ENCODE measurements at regions not wholly inside any gene's neighbourhood (a gene's known extent, or its start where the extent isn't known, plus 50 kb on each side); places are given as distances from the start of the nearest gene placed in this dataset.
"Not testable (repeated sequence)": the region's sequence is repeated elsewhere in the genome, so short reads cannot be mapped to it uniquely, and the experiment has no call there.

- no peak for DNase-seq (ENCODE audit: low spot score)
These were observed 303.9 kb downstream of the CPS1 start for GRCh38 chr2:210860276-210860675.

GRCh38 chr2:210861038-210861665 lies 304.8 kb downstream of the CPS1 start:
- DNase-seq (ENCODE audit: low spot score) = no peak

DNA sequence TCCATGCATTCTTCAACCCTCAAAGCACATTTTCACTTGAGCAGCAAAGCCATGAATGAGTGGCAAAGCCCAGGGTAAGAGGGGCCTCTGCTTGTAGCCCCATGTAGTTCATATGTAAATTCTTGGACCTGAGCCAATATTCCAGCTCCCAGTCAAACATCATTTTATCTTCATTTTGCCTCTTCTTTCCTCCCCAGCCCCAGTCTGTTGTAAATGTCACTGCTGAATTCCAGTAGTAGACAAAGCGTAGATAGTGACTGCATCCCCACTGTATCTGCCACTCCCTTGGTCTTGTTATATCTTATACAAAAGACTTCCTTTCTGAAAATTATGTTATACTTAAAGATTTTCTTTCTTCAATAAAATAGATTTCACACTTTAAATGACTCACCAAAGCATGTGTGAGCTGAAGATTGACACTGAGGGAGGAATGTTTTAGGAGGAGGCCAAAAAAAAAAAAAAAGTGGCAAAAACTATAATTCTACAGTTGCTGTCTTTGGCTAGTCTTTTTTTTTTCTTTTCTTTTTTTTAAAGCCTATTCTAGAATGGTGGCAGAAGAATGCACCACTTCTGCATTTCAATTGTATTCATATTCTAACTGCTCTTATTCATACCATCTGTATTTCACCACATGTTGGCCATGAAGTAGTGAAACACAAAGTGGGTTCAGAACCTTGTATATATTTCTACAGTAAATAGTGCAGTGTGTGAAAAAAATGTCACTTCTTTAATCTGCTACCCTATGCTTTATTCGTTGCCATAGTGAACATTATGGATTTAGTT lies 306.1 kb downstream of the CPS1 start:
- DNase-seq (ENCODE audit: low spot score) = no peak

DNA sequence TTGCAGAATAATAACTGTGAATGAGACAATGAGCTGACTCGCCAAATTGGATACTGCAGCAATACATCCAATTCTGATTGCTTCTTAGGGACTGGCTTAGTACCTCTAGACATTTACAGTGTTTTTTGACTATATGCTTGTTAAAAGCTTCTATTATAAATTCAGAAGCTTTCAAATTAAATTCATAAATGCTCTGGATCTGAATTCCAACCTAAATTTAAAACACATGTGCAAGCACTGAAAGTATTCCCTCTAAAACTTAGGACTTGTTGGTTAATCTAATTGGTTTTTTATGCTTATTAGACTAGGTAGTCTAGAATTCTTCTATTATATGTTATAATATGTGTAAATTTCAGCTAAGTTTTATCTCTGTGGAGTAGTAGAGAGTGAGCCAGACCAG lies 306.9 kb downstream of the CPS1 start:
- no peak for DNase-seq (ENCODE audit: low spot score)

DNA sequence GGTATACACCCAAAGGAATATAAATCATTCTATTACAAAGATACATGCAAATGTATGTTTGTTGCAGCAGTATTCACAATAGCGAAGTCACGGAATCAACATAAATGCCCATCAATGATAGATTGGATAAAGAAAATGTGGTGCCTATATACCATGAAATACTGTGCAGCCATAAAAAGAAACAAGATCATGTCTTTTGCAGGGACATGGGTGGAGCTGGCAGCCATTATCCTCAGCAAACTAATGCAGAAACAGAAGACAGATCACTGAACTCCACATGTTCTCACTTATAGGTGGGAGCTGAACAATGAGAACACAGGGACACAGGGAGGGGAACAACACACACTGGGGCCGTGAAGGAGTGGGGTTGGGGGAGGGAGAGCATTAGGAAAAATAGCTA lies 315.2 kb downstream of the CPS1 start:
- DNase-seq (ENCODE audit: low spot score) = not testable (repeated sequence)

DNA sequence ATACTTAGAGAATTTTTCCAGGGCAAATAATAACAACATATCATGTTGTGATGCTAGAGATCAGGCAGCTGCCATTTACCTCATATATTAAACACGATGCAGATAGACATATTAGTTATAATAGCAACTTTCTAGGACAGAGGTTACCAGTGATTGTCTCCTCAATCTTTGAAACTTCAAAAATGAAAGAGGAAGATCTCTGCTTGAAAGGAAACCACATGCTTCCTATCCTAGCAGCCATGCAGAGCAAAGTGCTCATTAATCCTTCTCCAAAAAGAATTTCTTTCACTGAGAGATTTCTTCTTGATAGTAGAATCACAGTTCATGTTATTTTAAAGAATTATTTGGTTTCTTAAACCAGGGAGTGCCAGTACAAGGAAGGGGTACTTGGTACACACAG lies 317.2 kb downstream of the CPS1 start:
- DNase-seq (ENCODE audit: low spot score) = no peak

DNA sequence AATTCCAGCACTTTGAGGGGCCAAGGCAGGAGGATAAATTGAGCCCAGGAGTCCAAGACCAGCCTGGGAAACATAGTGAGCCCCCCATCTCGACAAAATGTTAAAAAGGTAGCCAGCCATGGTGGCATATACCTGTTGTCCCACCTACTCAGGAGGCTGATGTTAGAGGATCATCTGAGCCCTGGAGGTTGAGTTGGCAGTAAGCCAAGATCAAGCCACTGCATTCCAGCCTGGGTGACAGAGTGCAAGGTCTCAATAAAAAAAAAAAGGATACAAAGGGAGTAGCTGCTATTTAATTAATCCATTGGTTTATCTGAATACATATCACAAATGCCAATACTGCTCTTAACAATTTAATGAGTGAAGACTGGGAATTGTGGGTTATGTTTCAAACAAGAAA lies 327.8 kb downstream of the CPS1 start:
- no peak for DNase-seq (ENCODE audit: low spot score)

GRCh38 chr2:210888035-210888434 lies 331.6 kb downstream of the CPS1 start:
- no peak for DNase-seq (ENCODE audit: low spot score)

- DNase-seq (ENCODE audit: low spot score) = no peak
These were observed 338.7 kb downstream of the CPS1 start for GRCh38 chr2:210895132-210895531.

DNA sequence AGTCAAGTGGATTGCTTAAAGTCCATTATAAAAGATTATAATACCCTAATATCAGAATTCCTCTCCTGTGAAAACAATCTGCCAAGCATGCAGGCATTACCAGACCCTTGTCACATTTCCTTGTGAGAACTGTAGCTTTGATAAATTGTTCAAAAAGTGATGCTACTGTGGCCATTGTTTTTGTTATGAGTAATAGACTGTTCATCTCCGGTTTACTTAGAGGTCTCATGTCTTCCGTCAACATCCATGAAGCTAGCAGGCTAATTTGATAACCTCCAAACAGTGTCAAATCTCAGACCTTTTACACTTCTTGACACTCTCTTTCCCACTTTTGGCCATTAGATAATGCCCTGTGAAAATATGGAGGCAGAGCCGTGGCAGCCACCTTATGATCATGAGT lies 342.7 kb downstream of the CPS1 start:
- DNase-seq (ENCODE audit: low spot score) = no peak

DNA sequence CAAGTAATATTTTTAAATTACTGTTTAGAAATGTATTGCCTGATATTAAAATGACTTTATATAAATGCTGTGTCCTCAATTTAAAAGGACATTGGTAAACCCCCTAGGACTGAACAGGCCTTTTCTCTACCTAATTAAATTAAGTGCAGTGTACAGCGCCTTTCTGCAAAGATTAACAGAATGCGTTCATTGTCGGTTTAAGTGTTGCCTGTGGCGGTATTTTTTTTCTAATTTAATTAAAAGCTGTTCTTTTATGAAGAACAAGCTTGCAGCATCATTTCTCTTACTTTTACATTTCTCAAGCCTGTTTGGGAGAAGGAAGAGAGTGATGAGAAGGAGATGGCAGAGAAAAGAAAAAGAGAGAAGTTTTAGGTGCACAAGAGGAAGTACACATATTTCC lies 344.9 kb downstream of the CPS1 start:
- DNase-seq (ENCODE audit: low spot score) = no peak

DNA sequence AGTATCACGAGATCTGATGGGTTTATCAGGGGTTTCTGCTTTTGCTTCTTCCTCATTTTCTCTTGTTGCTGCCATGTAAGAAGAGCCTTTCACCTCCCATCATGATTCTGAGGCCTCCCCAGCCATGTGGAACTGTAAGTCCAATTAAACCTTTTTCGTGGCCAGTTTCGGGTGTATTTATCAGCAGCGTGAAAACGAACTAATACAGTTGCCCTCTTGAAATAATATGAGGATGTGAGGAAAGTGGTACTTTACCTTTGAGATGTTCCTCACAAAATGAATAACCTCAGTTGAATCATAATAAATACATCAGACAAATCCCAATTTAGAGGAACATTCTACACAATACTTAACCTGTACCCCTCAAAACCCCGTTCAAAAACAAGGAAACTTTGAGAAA lies 356.4 kb downstream of the CPS1 start:
- DNase-seq (ENCODE audit: low spot score) = no peak

DNA sequence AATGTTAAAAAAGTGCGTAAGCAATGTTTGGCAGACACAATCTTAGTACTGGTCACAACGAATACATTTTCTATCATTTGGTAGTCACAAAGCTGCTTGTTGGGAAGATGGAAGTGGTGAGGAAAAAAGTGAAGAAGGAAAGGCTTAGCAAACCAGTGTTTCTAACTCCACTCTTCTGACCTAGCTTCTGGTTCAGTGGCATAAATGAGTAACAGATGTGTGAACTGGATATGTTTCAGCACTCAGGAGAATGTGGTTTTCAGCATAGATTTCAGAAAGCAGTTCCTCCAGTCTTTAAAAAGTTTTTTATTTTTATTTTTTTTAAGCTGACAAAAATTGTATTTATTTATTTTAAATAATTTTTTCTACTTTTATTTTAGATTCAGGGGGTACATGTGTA lies 357.1 kb downstream of the CPS1 start:
- no peak for DNase-seq (ENCODE audit: low spot score)

DNA sequence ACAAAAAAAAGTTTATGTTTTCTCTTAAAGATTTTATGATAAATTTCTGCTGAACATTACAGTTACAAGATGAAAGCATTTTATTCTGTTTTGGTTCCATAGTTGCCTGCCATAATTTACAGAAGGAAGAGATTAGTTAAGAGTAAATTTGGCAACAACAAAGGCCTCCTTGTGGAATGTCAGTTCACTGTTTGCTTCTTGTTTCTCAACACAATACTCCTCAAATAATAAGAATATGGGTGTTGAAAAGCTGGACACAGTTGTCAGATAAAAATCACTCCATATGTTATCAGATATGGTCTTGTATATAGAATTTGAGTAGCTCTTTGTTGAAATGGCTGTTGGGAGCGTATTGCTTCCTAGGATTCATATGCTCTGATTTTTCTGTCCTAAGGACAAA lies 359.5 kb downstream of the CPS1 start:
- no peak for DNase-seq (ENCODE audit: low spot score)

DNA sequence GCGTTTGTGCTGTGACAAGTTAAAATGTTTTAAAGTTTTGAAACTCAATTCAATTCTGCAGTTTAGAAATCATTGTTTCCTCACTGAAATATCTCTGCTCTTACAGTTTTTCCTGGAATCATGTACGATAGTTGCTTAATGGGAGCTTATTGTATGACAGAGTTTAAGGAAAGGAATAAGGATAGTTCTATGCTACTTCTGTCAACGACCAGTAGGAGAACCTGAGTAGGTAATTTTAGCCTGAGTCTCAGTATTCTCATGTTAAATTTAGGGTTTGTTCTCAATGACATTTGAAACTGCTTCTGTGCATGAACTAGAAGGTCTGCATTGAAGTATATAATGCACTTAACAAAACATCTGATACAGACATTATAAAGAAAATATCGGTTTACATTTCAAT lies 361.1 kb downstream of the CPS1 start:
- DNase-seq (ENCODE audit: low spot score) = no peak

- DNase-seq (ENCODE audit: low spot score) = no peak
These were observed 362.7 kb downstream of the CPS1 start for GRCh38 chr2:210919128-210919527.

- DNase-seq (ENCODE audit: low spot score) = no peak
These were observed 366.0 kb downstream of the CPS1 start for GRCh38 chr2:210922419-210922818.

GRCh38 chr2:210928714-210929113 lies 372.3 kb downstream of the CPS1 start:
- DNase-seq (ENCODE audit: low spot score) = no peak

DNA sequence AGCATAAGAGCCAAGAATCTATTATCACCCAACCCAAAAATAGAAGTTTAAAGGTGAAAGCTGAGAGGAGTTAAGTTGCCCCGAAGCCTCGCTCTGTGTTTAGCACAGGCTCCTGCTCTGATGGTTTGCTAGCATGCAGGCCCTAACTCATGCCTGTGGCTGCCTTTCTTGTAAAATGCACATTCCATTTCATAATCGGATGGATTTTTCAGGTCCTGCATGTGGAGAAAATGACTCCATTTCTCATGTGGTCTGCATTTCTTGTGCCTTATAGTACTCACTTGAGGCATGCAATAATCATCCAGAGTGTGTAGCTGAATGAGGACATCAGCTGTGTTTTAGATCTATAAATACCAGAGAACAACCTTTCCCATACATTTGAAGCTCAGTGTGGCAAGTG lies 381.8 kb downstream of the CPS1 start:
- DNase-seq (ENCODE audit: low spot score) = no peak

DNA sequence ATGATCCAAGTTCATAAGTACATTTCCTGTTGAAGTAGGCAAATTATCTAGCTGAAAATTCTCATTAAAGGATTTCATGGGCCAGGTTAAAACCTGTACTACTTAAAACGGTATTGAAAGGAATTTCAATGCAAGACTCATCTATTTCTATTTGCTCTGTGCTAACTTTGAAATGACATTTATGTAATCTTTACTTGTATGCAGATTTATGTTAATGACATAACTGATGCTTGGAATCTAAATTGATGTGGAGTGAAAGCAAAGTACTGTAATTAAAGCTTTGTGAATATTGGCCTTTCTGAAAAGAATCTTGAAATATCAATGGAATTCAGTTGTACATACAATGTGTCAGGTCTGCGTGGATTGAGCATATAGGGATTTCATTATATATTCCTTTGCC lies 390.0 kb downstream of the CPS1 start:
- no peak for DNase-seq (ENCODE audit: low spot score)

DNA sequence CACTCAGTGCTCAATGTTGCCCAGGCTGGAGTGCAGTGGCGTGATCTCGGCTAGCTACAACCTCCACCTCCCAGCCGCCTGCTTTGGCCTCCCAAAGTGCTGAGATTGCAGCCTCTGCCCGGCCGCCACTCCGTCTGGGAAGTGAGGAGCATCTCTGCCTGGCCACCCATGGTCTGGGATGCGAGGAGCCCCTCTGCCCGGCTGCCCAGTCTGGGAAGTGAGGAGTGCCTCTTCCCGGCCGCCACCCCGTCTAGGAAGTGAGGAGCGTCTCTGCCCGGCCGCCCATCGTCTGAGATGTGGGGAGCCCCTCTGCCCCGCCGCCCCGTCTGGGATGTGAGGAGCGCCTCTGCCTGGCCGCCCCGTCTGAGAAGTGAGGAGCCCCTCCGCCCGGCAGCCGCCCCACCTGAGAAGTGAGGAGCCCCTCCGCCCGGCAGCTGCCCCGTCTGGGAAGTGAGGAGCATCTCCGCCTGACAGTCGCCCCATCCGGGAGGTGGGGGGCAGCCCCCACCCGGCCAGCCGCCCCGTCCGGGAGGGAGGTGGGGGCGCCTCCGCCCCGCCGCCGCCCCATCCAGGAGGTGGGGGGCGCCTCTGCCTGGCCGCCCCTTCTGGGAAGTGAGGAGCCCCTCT lies 394.1 kb downstream of the CPS1 start:
- DNase-seq (ENCODE audit: low spot score) = not testable (repeated sequence)

- DNase-seq (ENCODE audit: low spot score) = no peak
These were observed 398.0 kb downstream of the CPS1 start for GRCh38 chr2:210954386-210954907.

DNA sequence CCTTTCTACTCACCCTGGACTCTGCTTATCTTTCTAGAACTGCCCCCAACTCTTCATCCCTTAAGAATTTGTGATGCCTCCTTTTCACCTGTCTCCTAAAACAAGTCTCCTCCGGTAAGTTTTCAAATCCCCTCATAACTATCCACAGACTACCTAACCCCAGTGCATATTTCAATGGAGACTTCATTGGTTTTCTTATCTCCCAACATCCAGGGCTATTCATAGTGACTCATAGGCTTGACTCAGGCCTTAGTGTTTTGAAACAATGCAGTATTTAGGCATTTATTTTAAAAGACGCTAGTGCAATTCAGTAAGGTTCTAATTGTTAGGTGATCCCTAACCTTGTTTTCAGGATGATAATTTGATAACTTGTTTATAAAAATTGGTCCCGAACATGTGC lies 399.2 kb downstream of the CPS1 start:
- DNase-seq (ENCODE audit: low spot score) = peak; percentile 20

Data from H4 (cell line).